ENCODE measurements at regions not wholly inside any gene's neighbourhood (a gene's known extent, or its start where the extent isn't known, plus 50 kb on each side); places are given as distances from the start of the nearest gene placed in this dataset.

GRCh38 chr4:155608225-155608885 is 58.3 kb upstream of the GUCY1A1 start:
- no peak for TF ChIP-seq CTCF (conservative IDR thresholded peaks at IDR 0.05)
- TF ChIP-seq ZFX (IDR thresholded peaks at IDR 0.05): no peak
- no peak overlapping the region for H3K27ac ChIP-seq

- TF ChIP-seq CTCF (conservative IDR thresholded peaks at IDR 0.05): no peak
- TF ChIP-seq ZFX (IDR thresholded peaks at IDR 0.05): no peak
- no peak overlapping the region for H3K27ac ChIP-seq
Observed at GRCh38 chr4:155607481-155607880, 59.2 kb upstream of the GUCY1A1 start.

- no peak for TF ChIP-seq ZFX (IDR thresholded peaks at IDR 0.05)
- TF ChIP-seq CTCF (conservative IDR thresholded peaks at IDR 0.05): no peak
- H3K27ac ChIP-seq: no peak overlapping the region
Observed at GRCh38 chr4:155604718-155605626, 61.7 kb upstream of the GUCY1A1 start.

GRCh38 chr4:155603360-155603891 is 63.2 kb upstream of the GUCY1A1 start:
- TF ChIP-seq ZFX (IDR thresholded peaks at IDR 0.05): no peak
- TF ChIP-seq CTCF (conservative IDR thresholded peaks at IDR 0.05): no peak
- no peak overlapping the region for H3K27ac ChIP-seq

GRCh38 chr4:155602351-155603140 is 64.1 kb upstream of the GUCY1A1 start:
- TF ChIP-seq ZFX (IDR thresholded peaks at IDR 0.05) (no peak), CTCF (conservative IDR thresholded peaks at IDR 0.05) (no peak)
- no peak overlapping the region for H3K27ac ChIP-seq

GRCh38 chr4:155600244-155600643 is 66.4 kb upstream of the GUCY1A1 start:
- TF ChIP-seq ZFX (IDR thresholded peaks at IDR 0.05): no peak
- no peak for TF ChIP-seq CTCF (conservative IDR thresholded peaks at IDR 0.05)
- no peak overlapping the region for H3K27ac ChIP-seq

Data from C4-2B (cell line).